ENCODE measurements at regions not wholly inside any gene's neighbourhood (a gene's known extent, or its start where the extent isn't known, plus 50 kb on each side); places are given as distances from the start of the nearest gene placed in this dataset.

GRCh38 chr3:187932530-187932929, 187.3 kb upstream of the BCL6 start:
- DNase-seq = no peak
- Histone ChIP-seq H3K27me3 (ENCODE audit: low read depth) (no peaks in the 10 kb centered on the region), H3K4me3 (no peak overlapping the region), H3K9me3 (no peaks in the 10 kb centered on the region), H3K4me1 (peaks cover 5% of the 10 kb centered on the region), H3K27ac (no peak overlapping the region), H3K36me3 (no peaks in the 10 kb centered on the region)
- ATAC-seq = no peak
- no peak for TF ChIP-seq CTCF (IDR thresholded peaks at IDR 0.05)
- intact Hi-C loops (cut with DNase I) = no loop called here

DNA sequence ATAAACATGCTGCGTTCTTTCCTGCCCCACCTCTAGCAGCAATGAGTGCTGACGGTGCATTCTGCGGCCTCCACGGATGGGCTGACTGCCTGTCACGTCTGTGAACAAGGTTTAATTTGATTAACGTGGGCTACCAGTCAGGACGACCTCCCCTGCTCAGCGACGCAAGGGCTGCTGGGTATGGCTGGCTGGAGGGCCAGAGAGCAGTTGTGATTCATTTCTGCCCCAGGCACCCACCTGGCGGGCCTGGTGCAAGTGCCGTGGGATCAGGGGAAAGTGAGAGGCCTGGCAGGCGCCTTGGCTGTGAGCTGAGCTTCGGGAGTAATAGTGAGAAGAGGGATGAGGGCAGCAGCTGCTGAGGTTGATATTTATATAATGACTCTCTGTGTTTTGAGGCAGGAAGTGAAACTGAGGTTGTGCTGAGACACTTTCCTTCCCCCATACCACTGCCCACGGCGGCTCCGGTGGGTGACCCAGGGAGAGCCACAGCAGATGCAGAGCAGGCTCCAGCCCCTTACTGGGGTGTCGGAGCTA, 190.4 kb upstream of the BCL6 start:
- ATAC-seq = peak; percentile 45 to 54
- H3K9me3 ChIP-seq = no peaks in the 10 kb centered on the region
- H3K27ac ChIP-seq = no peak overlapping the region
- intact Hi-C loops (cut with DNase I) = no loop called here
- DNase-seq = no peak
- no peaks in the 10 kb centered on the region for H3K27me3 ChIP-seq (ENCODE audit: low read depth)
- peaks cover 5% of the 10 kb centered on the region for H3K4me1 ChIP-seq
- TF ChIP-seq CTCF (IDR thresholded peaks at IDR 0.05) = no peak
- no peaks in the 10 kb centered on the region for H3K36me3 ChIP-seq
- no peak overlapping the region for H3K4me3 ChIP-seq

DNA sequence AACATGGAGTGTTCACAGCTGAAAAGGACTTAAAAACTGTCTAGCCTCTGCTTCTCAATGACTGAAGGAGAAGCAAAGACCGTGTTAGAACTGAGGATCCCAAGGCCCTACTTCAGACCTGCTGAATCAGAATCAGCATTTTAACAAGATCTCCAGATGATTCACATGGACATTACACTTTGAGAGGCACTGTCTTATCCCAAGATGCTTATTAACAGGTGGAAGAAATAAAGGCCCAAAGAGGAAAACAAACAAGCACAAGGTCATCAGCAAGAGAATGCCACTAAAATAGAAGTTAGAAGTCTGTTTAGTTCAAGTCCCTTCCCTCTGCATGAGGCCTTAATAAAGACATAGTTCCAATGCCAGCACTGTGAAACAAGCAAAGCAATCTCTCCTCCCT, 191.4 kb upstream of the BCL6 start:
- Histone ChIP-seq H3K27me3 (ENCODE audit: low read depth) (no peaks in the 10 kb centered on the region), H3K9me3 (no peaks in the 10 kb centered on the region), H3K4me3 (no peak overlapping the region), H3K27ac (no peak overlapping the region), H3K36me3 (no peaks in the 10 kb centered on the region), H3K4me1 (peaks cover 5% of the 10 kb centered on the region)
- intact Hi-C loops (cut with DNase I) = no loop called here
- no peak for DNase-seq
- no peak for TF ChIP-seq CTCF (IDR thresholded peaks at IDR 0.05)
- no peak for ATAC-seq

DNA sequence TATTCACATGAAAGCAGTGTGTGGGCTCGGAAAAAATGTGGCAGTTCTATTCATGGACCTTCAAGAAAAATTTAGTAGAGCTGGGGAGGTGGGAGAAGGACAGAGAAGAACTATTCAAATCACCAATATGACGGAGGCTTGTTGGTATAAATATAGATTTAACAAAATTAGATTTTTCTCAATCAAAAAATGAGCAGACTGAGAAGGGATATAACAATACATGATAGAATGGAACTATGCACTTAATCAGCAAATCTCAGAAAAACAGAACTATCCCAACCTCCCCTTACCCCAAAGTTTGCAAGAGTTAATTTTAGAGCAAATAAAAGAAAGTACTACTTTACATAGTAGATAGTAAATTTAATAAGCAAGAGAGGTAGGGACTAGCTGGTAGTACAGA, 194.6 kb upstream of the BCL6 start:
- no peak for DNase-seq
- Histone ChIP-seq H3K9me3 (no peaks in the 10 kb centered on the region), H3K36me3 (no peaks in the 10 kb centered on the region), H3K27ac (no peak overlapping the region), H3K4me1 (peaks cover 23% of the 10 kb centered on the region), H3K27me3 (ENCODE audit: low read depth) (no peaks in the 10 kb centered on the region), H3K4me3 (no peak overlapping the region)
- intact Hi-C loops (cut with DNase I) = no loop called here
- no peak for TF ChIP-seq CTCF (IDR thresholded peaks at IDR 0.05)
- no peak for ATAC-seq

GRCh38 chr3:187941135-187941847, 196.0 kb upstream of the BCL6 start:
- DNase-seq (no peak), ATAC-seq (no peak)
- intact Hi-C loops (cut with DNase I) = no loop called here
- H3K4me3 ChIP-seq = no peak overlapping the region
- H3K36me3 ChIP-seq = no peaks in the 10 kb centered on the region
- H3K9me3 ChIP-seq = no peaks in the 10 kb centered on the region
- peaks cover 17% of the 10 kb centered on the region for H3K4me1 ChIP-seq
- H3K27ac ChIP-seq = no peak overlapping the region
- no peaks in the 10 kb centered on the region for H3K27me3 ChIP-seq (ENCODE audit: low read depth)
- no peak for TF ChIP-seq CTCF (IDR thresholded peaks at IDR 0.05)

Data from lower lobe of right lung (tissue), 2 donors.